Endometrium (tissue), 2 donors: ENCODE measurements at regions not wholly inside any gene's neighbourhood (a gene's known extent, or its start where the extent isn't known, plus 50 kb on each side); places are given as distances from the start of the nearest gene placed in this dataset.
"Not testable (repeated sequence)": the region's sequence is repeated elsewhere in the genome, so short reads cannot be mapped to it uniquely, and the experiment has no call there.

ENCODE experiments used
- FAIRE-seq: peaks from 2 replicates; lab custom pipeline; 2012; peaks lifted over from hg19 to GRCh38; lab: Jason Lieb, UNC
- donor health status: control.
- donor health status: control.

DNA sequence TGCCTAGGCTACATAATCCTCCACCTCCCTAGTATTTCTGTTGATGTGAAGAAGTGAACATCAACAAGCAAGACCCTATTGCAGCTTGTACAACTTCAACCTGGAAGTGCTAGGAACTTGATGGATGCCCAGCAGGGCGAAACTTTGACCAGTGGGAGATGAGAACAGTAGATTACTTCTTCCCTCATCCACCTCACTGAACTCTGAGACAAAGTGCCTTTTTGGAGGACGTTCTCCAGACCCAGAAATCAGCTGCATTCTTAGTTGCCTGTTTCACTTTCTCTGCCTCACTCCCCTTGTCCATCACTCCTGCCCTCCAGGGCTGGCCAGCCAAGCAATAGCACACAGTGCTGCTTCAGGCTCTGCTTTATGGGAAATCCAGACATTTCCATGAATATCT lies 683.4 kb downstream of the GALC start:
- no peak for FAIRE-seq

DNA sequence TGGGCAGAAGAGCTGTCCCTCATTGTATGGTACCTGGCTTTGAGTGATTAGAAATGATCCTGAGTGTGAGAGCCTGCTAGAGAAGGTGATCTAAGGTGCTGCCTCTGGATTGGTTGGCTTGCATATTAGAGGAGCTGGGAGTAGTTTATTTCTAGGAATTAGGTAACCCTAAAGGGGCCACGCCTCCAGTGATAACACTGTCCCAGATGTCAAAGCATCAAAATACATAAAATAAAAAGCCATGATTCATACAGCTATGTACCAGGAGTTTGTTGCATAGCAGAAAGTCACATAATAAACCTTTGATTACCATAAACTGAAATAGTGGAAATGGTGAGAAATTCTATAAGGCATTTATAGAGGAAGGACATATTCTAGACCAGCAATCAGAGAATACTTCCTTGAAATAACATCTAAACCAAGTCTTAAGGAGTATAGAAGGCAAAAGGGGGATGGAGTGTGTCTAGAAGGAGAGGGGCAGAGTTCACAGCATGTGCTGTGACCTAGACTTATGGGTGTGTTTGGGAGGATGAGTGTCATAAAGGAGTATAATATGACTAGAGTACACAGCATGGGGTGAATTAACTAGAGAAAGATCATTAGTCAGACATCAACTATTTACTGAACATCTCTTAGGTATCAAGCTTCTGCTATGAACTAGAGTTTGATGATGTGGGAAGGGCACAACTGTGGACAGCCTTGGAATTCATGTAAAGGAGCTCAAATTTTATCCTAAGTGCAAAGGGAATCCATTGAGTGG lies 686.4 kb downstream of the GALC start:
- FAIRE-seq: no peak

DNA sequence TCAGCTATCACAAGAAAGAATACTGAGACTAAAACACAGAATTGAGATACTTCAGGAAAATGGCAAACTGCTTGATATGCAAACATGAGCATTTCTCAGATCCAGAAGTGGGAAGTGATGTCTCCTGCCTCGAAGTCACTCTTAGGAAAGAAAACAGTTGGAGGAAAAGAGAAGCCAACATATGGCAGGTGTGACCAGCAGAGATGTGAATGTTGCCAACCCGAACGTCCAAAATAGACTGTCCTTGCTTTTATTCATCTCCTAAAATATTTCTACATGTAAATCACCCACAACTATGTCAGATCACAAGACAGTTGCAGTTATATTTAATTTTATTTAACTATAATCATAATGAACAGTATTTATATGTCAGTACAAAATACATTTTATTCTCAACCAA lies 687.6 kb downstream of the GALC start:
- FAIRE-seq: no peak

- FAIRE-seq: no peak
These were observed 688.6 kb downstream of the GALC start for GRCh38 chr14:87304404-87304803.

GRCh38 chr14:87286826-87287225 lies 706.2 kb downstream of the GALC start:
- no peak for FAIRE-seq

- no peak for FAIRE-seq
These were observed 706.8 kb downstream of the GALC start for GRCh38 chr14:87286191-87286590.

- no peak for FAIRE-seq
These were observed 707.5 kb downstream of the GALC start for GRCh38 chr14:87285506-87285905.

DNA sequence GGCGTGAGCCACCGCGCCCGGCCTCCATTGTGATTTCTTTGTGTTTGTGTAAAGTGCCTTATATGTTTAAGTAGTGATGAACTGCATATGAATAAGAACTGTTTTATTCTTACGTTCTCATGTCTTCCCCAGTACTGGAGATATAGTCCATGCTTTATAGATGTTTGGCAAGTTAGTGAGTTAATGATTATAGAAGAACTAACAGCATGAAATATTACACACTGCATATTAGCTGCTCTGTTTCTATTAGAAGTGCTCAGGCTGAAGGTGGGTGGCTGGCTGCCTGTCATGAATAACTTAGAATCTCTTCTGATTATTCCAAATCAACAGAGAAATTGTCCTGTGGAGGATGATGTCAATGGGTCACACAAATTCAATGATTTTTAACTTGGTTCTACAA lies 709.4 kb downstream of the GALC start:
- FAIRE-seq: no peak

DNA sequence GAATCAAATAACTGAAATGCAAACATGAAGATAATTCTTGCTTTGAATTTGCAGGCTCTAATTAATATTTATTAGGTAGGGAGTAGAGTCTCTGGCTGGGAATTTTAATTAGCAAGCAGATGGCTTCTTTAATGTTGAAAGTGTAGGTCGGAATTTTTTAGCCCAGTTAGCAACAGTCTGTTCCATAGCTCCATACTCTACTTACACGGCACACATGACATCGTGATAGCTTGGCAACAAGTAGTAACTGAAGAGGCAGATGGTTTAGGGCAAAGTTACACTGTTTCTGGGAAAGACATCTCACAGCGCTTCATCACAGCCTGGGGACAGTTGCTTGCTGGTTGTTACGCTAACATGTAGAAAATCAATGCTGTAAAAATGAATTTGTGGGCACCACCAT lies 710.7 kb downstream of the GALC start:
- no peak for FAIRE-seq

DNA sequence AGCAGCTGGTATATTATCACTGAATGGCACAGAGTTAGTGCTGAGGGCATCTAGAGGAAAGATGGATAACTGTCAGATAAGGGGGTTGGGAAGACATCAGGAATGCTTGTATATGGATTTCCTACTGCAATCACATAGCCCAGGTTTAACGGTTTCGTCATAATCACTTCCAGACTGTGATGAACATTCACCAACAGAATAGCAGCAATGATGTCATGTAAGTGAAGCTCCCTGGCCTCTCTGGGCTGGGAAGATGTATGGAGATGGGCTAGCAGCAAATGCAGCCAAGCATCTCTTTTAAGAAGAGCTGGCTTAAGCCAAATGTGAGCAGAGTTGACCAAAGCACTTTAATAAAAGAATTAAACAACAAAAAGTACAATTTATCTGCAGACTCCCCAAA lies 714.6 kb downstream of the GALC start:
- FAIRE-seq: no peak

DNA sequence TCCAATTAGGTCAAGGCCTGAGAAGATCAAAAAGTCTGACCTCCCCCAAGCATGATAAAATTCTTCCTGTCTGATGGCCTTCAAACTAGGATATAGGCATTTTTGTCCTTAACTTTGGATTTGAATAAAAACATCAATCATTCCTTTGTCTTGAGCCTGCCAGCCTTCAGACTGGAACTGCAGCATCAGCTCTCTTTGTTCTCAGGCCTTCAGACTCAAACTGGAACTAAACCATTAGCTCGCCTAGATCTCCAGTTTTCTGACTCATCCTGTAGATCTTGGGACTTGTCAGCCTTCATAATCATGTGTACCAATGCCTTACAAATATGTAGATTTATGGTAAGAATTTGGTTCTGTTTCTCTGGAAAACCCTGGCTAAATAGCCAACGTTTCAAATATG lies 721.7 kb downstream of the GALC start:
- FAIRE-seq: no peak

- no peak for FAIRE-seq
These were observed 724.0 kb downstream of the GALC start for GRCh38 chr14:87268997-87269396.

DNA sequence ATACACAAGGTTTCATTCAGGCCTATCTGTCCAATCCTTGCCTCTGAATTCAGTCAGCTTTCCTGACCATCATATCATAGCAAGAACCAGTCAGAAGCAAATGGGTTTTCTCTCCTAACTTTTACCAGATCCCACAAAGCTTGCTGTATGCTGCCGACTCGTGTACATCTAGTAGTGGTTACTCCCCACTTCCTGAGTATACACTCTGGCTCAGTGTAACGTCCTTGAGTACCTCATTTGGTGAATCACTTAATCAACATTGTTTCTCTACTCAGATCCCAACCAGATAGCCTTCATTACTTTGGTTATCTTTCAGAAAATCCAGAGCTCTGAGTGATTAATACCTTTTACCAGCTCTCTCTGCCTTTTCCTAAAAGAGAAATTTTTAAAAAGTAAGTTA lies 728.2 kb downstream of the GALC start:
- no peak for FAIRE-seq

GRCh38 chr14:87264272-87264785 lies 728.7 kb downstream of the GALC start:
- no peak for FAIRE-seq

DNA sequence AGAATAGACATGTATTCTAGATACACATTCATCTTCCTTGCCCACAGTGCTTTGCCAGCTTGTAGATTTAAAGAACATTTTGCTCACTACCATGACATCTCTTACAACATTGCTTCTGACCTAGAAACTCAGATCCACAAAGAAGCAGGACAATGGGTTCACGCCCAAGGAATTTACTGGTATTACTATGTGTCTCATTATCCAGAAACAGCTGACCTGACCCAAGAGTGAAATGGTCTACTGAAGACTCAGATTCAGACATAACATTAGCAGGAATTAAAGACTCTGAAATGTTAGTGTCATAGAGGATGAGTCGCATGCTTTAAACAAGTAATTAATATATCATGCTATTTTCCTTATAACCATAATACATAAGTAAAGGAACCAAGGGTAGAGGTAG lies 731.4 kb downstream of the GALC start:
- no peak for FAIRE-seq

GRCh38 chr14:87260460-87260859 lies 732.5 kb downstream of the GALC start:
- FAIRE-seq: no peak

DNA sequence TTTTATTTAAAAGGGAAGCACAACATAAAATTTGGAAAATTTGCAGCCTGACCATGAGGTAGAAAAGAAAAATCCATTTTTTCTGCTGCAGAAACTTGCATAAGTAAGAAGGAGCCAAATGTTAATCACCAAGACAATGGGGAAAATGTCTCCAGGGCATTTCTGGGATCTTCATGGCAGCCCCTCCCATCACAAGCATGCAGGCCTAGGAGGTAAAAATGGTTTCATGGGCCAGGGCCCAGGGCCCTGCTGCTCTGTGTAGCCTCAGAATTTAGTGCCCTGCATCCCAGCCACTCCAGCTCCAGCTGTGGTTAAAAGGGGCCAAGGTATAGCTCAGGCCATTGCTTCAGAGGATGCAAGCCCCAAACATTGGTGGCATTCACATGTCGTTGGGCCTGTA lies 735.6 kb downstream of the GALC start:
- no peak for FAIRE-seq

DNA sequence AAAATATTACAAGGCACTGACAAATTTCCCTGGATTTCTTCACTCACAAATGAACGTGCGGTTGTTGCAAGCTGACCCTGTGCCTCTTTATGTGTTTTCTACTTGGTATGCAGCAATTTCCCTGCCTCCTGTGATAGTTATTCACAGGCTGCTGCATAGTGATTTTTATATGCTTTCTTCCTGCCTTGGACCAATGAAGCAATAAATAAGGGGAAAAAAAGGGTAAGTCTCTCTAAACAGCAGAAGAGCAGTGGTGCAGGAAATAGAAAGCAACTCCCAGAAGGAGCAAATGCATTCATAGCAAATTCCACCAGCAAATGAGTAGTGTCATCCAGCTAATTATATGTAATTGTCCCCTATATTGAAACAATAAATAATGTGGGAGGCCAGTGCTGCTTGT lies 737.9 kb downstream of the GALC start:
- no peak for FAIRE-seq

GRCh38 chr14:87254331-87254874 lies 738.6 kb downstream of the GALC start:
- FAIRE-seq: no peak

DNA sequence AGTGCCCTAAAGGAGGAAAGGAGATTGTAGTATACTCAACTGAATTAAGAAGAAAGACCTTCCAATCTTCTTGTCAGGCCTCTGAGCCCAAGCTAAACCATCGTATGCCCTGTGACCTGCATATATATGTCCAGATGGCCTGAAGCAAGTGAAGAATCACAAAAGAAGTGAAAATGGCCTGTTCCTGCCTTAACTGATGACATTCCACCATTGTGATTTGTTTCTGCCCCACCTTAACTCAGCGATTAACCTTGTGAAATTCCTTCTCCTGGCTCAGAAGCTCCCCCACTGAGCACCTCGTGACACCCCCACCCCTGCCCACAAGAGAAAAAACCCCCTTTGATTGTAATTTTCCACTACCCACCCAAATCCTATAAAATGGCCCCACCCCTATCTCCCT lies 739.2 kb downstream of the GALC start:
- FAIRE-seq: not testable (repeated sequence)

GRCh38 chr14:87252103-87252502 lies 740.9 kb downstream of the GALC start:
- no peak for FAIRE-seq

GRCh38 chr14:87251011-87251410 lies 742.0 kb downstream of the GALC start:
- no peak for FAIRE-seq

DNA sequence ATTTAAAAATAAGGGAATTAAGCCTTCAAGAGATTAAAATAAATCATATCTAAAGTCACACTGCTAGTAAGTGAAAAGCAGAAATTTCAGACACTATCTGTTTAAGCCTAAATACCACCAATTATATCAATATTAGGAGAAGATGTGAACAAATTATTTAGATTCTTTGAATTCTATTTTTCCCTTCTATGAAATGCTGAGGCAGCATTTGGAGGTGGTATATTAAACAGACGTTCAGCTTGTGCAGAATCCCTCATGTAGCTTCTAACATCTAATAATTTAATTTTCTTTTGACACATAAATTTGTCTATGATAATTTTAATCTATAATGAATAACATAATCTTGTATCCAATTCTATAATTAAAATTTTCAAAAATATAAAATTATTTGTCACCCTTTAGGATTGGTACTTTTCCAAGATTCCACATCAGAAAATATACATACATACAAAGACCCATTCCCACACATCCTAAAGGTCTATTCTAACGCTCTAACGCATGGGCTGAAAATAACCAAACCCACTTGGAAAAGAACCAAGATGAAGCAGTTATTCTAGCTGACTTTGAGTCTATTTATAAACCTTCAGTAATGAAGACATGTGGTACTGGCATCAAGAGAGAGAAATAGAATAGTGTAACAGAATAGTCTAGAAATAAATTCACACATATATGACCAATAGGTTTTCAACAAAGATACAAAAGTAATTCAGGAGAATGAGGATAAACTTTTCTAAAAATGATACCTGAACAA lies 751.8 kb downstream of the GALC start:
- peak; percentile 18 for FAIRE-seq
